Keratinocyte (primary cell): ENCODE measurements at regions not wholly inside any gene's neighbourhood (a gene's known extent, or its start where the extent isn't known, plus 50 kb on each side); places are given as distances from the start of the nearest gene placed in this dataset.
A peak's percentile ranks its signal among the peaks of the same experiment; 100 is the strongest.

Source experiments
- EZH2 ChIP-seq: IDR thresholded peaks from one replicate; pipeline ENCODE4 v1.6.1; 2012; ENCODE audit warnings: inconsistent platforms, mild to moderate bottlenecking, low read length, moderate library complexity
- TF ChIP-seq, protein P1 (sequence below), 3 experiments: IDR thresholded peaks in 1 of 3; conservative IDR thresholded peaks in 1 of 3; optimal IDR thresholded peaks in 1 of 3; 2 replicates in 2 of 3; 3 replicates in 1 of 3; pipeline versions ENCODE3 to v1.5.1; 2011; ENCODE audit warnings: low read length in 3 of 3, mild to moderate bottlenecking in 3 of 3, moderate library complexity in 2 of 3, control low read depth in 1 of 3, inconsistent platforms in 1 of 3; ENCODE audit not compliant: insufficient read depth in 2 of 3; ENCODE audit errors: extremely low read depth in 1 of 3

DNA sequence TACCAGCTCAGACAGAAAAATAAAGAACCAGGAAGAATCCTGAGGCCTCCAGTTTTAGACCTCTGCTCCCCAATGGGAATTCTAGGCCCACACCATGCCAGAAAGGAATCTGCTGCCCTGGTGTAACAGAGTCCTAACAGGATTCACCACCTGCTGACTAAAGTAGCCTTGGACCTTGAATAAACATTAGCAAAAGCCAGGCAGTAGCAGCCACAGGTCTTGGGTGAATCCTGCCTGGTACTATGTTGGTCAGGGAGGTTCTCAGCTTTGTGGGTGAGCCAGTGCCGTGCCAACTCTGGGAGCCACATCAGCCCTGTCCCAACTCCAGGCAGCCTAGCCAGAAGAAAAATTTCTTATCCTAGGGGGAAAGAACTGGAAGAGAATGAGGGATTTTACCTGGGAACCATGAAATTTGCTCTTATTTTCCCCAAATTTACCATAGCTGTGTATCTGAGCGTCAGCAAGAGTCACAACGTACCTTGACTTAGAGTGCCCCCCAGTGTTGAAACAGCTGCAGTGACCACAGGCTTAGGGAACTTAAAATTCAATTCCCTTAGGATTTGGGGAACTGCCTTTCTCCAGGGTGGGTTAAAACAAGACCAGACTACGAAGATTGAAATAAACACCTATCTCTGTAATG, 1895.6 kb upstream of the PRR20A start:
- TF ChIP-seq, protein P1, sequence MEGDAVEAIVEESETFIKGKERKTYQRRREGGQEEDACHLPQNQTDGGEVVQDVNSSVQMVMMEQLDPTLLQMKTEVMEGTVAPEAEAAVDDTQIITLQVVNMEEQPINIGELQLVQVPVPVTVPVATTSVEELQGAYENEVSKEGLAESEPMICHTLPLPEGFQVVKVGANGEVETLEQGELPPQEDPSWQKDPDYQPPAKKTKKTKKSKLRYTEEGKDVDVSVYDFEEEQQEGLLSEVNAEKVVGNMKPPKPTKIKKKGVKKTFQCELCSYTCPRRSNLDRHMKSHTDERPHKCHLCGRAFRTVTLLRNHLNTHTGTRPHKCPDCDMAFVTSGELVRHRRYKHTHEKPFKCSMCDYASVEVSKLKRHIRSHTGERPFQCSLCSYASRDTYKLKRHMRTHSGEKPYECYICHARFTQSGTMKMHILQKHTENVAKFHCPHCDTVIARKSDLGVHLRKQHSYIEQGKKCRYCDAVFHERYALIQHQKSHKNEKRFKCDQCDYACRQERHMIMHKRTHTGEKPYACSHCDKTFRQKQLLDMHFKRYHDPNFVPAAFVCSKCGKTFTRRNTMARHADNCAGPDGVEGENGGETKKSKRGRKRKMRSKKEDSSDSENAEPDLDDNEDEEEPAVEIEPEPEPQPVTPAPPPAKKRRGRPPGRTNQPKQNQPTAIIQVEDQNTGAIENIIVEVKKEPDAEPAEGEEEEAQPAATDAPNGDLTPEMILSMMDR (optimal IDR thresholded peaks at IDR 0.05 in 1 of 3, IDR thresholded peaks at IDR 0.05 in 1 of 3, conservative IDR thresholded peaks at IDR 0.05 in 1 of 3; ENCODE audit: extremely low read depth in 1 of 3, insufficient read depth in 2 of 3, low read length in 3 of 3), result peak; percentile 15 to 66 (median 47)
- no peak for TF ChIP-seq EZH2
